Embryonic facial prominence (tissue), 1 donor: ENCODE measurements at regions not wholly inside any gene's neighbourhood (a gene's known extent, or its start where the extent isn't known, plus 50 kb on each side); places are given as distances from the start of the nearest gene placed in this dataset.
"Not testable (repeated sequence)": the region's sequence is repeated elsewhere in the genome, so short reads cannot be mapped to it uniquely, and the experiment has no call there.

Experiments
- DNase-seq: peaks from one replicate; pipeline ENCODE4 v3.0.0-alpha.2; 2016; ENCODE audit errors: extremely low spot score

DNA sequence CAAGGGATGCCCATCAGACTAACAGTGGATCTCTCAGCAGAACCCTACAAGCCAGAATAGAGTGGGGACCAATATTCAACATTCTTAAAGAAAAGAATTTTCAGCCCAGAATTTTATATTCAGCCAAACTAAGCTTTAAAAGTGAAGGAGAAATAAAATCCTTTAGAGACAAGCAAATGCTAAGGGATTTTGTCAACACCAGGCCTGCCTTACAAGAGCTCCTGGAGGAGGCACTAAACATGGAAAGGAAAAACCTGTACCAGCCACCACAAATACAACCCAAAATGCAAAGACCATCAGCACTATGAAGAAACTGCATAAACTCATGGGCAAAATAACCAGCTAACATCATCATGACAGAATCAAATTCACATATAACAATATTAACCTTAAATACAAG, 640.6 kb downstream of the SLC16A7 start:
- DNase-seq: not testable (repeated sequence)

DNA sequence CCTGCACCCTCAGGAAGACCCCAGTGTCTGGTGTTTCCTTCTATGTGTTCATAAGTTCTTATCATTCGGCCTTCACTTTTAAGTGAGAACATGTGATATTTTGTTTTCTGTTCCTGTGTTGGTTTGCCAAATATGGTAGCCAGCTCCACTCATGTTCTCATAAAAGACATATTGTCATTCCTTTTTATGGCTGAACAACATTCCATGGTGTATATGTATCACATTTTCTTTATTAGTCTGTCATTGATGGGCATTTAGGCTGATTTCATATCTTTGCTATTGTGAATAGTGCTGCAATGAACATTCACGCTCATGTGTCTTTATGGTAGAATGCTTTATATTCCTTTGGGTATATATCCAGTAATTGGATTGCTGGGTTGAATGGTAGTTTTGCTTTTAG, 645.1 kb downstream of the SLC16A7 start:
- no peak for DNase-seq

DNA sequence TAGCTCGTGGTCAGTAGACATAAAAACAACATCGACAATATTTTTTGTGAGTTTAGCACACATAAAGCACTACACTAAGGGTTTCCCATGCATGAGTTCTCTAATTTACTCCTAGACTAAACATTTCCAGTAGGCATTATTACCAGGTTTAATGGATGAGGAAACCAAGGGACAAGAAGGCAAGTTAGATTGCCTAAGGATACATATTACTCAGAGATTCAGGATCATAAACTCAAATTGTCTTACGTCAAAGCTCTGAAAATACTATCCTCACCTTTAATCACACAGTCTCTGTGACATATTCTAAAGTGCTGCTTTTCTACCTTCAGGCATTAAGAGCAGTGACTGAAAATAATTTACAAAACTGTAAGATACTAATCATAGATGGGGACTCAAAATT, 655.3 kb downstream of the SLC16A7 start:
- DNase-seq: no peak

DNA sequence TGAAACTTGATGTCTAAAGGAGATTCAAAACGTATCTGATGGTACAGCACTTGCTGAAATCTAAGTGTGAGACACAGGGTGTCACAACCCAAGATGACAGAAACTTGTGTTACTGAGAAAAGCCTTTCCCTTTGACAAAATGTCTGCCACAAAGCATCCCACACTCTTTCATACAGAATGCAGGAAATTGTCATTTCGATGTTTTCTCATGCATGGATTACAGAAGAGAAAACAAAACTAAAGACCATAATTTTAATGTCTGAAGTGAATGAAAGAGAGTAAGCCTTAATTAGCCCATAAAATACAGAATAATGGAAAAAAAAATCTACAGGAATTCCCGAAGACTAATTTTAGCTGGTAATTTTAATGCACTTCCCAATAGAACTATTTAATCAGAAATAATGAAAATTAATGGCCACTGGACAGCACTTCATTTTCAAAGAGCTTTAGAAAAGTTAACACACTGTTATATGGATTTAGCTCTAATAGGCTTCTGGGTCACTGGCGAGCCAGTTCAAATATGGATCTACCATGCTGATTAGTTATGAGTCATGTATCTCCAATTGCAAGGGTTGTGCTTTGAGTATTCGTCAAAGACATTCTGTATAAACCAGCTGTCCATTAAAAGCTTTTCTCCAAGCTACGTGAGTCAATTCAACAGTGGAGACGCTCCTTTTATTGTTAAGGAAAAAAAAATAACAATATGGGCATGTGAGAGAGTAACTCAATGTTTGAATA, 656.7 kb downstream of the SLC16A7 start:
- DNase-seq: no peak

DNA sequence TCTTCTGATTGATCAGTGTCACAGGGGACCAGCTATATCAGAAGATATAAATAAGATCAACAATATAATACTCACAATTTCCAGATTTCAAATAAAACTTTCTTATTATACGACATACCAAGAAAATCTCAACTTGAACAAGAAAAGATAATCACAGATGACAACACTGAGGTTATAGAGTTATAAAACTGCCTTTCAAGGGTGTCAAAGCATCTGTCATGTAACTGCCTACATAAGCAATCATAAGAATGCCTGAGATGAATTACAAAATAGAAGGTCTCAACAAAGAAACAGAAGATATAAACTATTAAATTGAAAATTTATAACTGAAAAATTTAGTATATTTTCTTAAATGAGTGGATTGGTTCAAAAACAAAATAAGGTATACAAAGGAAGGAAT, 659.2 kb downstream of the SLC16A7 start:
- no peak for DNase-seq

DNA sequence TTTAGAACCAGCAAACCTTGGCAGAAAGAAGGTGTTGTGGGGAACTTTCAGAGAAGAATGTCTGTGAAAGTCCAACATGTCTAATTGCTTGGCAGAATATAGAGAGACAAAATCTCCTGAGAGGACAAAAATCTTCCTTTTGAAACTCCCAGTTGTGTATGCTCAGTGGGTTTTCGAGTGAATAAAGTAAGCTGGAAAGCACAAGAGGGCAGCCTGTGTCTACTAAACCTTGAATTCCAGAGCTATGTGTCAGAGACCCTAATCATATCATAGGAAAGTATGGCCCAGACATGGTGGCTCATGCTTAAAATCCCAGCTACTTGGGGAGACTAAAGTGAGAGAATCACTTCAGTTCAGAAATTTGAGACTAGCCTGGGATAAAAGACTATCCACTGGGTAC, 661.2 kb downstream of the SLC16A7 start:
- no peak for DNase-seq

DNA sequence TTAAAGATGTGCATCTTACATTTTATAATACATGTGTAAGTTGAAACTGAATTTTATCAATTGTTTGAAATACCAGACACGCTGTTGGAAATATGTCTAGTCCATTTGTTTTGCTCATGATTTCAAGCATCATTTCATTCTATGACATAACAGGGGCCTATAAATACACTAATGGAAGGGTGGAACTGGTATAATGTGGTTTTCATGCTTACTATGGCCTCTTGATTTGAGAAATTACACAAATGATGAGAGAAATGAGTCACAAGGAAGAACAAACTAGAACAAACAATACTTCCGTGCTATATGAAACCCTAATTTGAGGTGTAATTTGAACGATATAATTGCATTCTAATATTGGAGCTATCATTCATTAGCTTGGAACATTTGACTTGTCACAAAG, 663.4 kb downstream of the SLC16A7 start:
- DNase-seq: no peak

DNA sequence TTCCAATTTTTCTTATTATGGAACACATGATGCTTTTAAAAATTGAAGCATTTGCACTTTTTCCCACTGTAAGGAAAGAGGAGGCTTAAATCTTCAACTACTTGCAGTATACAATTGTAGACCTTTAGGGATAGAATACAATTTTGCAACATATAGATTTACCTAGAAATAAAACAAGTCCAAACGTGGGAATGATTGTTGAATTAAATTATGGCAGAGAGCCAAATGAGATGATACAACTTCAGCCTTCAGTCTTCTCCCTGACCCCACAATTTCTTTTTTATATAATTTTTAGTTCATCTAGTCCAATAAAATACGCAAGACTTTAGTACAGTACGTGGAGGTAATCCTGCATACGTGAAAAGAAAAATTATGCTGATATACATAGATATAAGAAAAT, 666.5 kb downstream of the SLC16A7 start:
- DNase-seq: no peak

DNA sequence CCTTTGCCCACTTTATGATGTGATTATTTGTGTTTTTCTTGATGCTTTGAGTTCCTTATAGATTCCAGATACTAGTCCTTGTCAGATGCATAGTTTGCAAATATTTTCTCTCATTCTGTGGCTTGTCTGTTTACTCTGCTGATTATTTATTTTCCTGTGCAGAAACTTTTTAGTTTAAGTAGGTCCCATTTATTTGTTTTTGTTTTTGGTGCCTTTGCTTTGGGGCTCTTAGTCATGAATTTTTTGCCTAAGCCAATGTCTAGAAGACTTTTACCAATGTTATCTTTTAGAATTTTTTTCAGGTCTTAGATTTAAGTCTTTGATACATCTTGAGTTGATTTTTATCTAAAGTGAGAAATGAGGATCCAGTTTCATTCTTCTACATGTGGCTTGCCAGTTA, 667.3 kb downstream of the SLC16A7 start:
- no peak for DNase-seq

DNA sequence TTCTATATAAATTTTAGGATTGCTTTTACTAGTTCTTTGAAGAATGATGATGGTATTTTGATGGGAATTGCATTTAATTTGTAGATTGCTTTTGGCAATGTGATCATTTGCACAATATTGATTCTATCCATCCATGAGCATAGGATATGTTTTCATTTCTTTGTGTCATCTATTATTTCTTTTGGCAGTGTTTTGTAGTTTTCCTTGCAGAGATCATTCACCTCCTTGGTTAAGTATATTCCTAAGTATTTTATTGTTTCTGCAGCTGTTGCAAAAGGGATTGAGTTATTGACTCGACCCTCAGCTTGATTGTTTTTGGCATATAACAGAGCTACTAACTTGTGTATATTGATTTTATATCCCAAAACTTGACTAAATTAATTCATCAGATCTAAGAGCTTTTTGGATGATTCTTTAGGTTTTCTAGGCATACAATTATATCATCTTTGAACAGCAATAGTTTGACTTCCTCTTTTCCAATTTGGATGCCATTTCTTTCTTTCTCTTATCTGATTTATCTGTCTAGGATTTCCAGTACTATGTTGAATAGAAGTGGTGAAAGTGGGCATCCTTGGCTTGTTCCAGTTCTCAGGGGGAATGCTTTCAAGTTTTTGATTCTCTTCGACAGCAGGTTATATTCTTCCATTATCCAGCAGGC, 668.1 kb downstream of the SLC16A7 start:
- no peak for DNase-seq

DNA sequence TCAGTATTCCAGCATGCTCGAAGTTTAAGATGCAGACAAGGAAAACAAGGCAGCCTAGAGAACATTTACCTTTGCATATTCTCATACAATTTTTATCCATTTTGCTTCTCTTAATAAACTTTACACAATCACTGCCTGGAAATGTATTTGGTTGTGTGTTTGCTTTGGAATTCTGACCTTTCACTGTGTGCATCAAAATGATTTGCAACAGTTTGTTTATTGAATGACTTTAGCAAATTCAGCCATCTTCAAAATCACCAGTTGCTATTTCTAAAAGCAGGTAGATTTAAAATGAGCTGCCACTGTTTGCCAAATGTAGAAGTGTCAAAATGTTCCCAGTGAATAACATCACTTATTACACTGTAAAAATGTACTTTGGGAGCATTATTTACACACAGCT, 669.9 kb downstream of the SLC16A7 start:
- DNase-seq: no peak

DNA sequence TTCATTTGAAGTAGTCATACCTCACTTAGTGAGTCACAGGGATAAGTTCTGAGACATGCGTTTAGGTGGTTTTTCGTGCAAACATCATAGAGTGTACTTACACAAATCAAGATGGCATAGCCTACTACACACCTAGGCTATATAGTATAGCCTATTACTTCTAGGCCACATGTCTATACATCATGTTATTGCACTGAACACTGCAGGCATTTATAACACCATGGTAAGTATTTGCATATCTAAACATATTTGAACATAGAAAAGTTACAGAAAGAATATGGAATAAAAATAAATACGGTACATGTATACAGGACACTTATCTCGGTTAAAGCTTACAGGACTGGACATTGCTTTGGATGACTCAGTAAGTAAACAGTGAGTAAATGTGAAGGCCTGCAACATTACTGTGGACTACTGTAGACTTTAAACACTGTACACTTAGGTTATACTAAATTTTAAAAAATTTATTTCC, 670.6 kb downstream of the SLC16A7 start:
- no peak for DNase-seq

DNA sequence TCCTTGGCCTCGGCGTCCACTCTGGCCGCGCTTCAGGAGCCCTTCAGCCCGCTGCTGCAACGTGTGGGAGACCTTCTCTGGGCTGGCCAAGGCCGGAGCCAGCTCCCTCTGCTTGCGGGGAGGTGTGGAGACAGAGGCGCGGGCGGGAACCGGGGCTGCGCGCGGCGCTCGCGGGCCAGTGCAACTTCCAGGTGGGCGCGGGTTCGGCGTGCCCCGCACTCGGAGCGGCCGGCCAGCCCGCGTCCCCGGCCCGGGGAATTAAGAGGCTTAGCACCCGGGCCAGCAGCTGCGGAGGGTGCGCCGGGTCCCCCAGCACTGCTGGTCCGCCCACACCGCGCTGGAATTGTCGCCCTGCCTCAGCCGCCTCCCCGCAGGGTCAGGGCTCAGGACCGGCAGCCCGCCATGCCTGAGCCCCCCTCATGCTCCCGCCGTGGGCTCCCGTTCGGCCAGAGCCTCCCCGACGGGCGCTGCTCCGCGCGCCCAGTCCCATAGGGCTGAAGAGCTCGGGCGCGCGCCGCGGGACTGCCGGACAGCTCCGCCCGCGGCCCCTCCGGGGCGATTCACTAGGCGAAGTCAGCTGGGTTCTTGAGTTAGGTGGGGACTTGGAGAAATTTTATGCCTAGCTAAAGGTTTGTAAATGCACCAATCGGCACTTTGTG, 673.9 kb downstream of the SLC16A7 start:
- DNase-seq: no peak

DNA sequence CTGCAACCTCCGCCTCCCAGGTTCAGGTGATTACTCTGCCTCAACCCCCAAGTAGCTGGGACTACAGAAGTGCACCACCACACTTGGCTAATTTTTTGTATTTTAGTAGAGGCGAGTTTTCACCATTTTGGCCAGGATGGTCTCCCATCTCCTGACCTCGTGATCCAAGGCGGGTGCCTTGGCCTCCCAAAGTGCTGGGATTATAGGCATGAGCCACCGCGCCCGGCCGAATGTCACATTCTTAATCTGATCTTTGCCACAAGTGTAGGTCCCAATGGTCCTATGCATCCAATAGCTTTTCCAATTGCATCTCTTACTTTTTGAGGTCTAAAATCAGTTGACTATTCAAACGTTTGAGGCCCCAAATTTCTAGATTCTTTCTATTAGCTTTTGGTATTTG, 676.0 kb downstream of the SLC16A7 start:
- DNase-seq: no peak

DNA sequence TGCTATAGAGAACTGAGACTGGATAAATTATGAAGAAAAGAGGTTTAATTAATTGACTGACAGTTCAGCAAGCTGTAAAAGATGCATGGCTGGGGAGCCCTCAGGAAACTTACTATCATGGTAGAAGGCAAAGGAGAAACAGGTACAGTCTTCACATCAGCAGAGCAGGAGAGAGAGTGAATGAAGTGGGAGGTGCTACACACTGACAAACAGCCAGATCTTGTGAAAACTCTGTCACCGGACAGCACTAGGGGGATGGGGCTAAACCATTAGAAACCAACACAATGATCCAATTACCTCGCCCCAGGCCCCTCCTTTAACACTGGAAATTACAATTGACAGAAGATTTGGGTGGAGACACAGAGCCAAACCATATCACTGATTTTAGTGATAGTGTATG, 682.4 kb downstream of the SLC16A7 start:
- DNase-seq: no peak

DNA sequence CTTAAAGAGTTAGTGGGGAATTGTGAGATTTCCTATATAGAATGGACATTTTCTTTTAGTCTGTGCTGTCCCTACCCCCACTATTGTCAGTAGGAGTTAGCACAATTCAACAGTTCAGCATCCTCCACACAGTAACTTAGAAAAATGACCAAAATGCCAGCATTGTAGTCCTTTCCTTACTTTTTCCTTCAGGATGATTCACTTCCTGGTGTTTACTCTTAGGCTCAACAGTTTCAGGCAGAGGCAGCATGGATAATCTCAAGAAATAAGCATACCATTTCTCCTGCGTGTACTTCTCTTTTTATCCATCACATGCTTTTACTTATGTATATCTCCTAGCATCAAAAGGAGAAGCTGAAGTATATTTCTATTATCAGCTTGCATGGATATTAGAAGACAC, 683.4 kb downstream of the SLC16A7 start:
- DNase-seq: no peak

DNA sequence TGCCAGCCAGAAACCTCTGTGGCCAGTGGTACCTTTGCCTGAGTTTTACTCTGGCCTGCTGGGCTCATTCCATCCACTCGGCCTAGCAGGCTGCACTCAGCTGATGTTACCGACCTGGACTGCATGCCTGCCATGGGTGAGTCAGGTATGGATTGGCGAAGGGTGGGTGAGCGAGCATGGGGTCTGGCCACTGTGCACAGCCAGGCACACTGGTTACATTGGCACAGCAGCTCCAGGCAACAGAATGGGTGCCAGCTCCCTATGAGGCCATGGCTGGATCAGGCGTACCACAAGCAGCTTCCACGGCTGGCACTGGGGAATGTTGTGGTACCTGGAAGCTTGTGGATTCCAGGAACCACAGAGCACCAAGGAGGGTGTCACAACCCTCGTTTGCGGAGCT, 685.7 kb downstream of the SLC16A7 start:
- no peak for DNase-seq

DNA sequence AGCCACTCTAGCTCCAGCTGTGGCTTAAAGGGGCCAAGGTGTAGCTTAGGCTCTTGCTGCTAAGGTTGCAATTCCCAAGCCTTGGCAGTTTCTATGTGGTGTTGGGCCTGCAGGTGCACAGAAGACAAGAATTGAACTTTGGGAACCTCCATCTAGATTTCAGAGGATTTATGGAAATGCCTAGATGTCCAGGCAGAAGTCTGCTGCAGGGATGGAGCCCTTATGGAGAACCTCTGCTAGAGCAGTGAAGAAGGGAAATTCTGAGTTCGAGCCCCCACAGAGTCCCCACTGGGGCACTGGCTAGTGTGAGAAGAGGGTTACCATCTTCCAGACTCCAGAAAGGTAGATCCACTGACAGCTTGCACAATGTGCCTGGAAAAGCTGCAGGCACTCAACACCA, 694.7 kb downstream of the SLC16A7 start:
- no peak for DNase-seq

DNA sequence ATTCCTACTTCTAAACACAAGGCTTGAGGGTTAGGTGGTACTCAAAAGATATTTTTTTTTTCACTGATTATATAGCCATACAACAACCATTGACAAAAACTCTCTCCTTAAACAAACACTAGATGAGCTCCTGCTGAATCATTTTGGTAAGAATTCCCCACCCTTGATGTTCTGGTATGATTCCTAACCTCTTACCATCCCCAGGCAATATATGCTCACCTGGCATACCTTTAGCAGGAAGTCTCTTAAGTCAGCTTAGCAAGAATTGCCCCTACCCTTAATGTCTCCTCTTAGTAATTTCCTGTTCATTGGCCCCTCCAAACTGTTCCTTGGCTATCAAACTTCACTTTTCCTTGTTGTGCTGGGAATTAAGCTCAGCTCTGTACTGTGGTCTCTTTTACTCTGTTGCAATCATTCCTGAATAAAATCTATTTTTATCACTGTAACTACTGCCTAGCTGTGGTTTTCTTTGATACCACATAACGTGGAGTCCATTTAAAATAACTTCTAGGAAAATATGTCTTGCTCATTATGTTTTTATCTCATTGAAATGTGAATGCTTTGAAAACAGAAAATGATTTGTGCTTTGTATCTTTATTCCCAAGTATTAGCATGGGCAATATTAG, 712.6 kb downstream of the SLC16A7 start:
- no peak for DNase-seq

DNA sequence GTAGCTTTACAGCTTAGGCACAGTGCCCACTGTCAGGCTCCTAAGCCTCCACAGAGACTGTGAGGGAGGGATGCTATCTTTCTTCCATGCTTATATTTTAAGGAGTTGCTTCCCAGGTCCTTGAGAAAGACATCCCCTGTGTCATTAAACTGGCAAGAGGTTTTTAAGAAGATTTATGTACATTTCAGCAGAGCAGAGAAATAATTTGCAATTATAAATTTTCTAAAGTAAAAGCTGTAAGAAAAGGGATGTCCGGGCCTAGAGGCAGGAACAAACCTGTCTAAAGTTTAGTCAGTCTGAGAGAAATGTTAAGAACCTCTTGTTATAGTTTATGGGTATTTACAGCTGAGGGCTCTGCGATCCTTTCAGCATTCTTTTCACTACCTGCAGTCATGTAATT, 716.1 kb downstream of the SLC16A7 start:
- no peak for DNase-seq

DNA sequence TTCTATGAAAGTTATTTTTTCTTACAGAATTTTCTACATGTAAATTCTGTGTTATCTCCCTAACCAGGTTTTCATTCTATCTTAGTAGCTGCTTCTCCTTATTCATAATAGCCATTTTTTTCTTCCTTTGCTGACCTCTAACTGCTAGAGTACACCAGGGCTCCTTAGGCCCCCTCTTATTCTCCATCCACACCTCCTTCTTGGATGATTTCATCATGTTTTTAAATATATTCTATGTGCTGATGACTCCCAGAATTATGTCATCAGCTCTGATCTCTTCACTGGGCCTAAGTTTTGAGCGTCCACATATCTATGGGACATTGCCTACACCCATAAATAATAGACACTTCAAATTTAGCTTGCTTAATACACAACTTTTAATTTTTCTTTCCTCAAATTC, 721.5 kb downstream of the SLC16A7 start:
- no peak for DNase-seq

DNA sequence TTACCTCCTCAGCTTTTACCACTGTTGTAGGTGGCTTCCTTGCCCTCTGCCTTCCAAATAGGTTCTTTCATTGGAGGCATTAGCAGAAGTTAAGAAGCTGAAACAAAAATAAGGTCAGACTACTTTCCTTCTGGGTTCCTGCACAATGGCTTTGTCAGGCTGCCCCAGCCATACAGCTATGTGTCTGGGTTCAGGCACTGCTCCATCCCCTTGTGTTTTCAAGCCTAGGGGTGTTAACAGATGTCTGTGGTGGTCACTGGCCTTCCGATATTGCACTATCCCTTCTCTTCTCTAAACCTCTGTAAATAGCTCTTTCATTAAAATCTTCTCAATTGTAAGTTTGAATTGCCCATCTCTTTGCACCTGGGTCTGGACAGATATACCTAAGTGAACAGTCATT, 728.9 kb downstream of the SLC16A7 start:
- DNase-seq: no peak

DNA sequence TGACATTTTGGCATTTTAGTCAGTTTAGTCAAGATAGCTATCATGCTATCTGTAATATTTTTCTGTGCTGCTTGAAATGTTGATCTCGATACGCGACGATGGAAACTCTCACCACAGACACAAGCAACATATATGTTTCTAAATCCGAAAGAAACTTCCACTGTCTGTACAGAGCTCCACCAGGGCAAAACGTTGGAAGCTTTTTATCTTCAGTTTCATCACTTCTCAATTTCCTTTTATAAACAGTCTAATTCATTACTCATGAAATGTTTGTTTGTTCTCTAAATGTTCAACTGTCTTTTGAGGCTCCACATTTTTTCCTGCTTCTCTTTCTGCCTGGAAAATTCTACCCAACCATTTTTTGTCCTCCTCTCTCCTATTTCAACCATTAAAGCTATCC, 737.6 kb downstream of the SLC16A7 start:
- DNase-seq: no peak
